ENCODE measurements at regions not wholly inside any gene's neighbourhood (a gene's known extent, or its start where the extent isn't known, plus 50 kb on each side); places are given as distances from the start of the nearest gene placed in this dataset.

GRCh38 chr18:71643822-71644221, 900.3 kb downstream of the CBLN2 start:
- ChIA-PET CTCF (no interaction called here), POLR2A (ENCODE audit: low non-redundant PET) (interaction anchor here (0.6 kb wide), 1 partner anchor 356 kb away, joined by 4 read pairs; no protein-coding TSS in a partner anchor)
- intact Hi-C loops (cut with micrococcal nuclease; ENCODE audit: unreplicated experiment) = no loop called here
- Histone ChIP-seq H3K9me3 (ENCODE audit: low read depth, low read length, poor library complexity, severe bottlenecking) (no peaks in the 10 kb centered on the region), H3K27me3 (replicated peaks; ENCODE audit: insufficient read depth, low read depth, low read length, poor library complexity) (no peaks in the 10 kb centered on the region), H3K36me3 (ENCODE audit: insufficient read depth, low read length, poor library complexity, severe bottlenecking) (no peaks in the 10 kb centered on the region), H3K4me1 (ENCODE audit: insufficient read depth, low read length, poor library complexity, severe bottlenecking) (no peaks in the 10 kb centered on the region), H3K27ac (ENCODE audit: low read depth, low read length, poor library complexity, severe bottlenecking) (no peak overlapping the region), H3K4me3 (ENCODE audit: low read depth, low read length, poor library complexity, severe bottlenecking) (no peak overlapping the region)
- BruUV-seq (replicated peaks) = no TSS peak
- DNase-seq (ENCODE audit: low spot score) = no peak
- TF ChIP-seq CTCF (conservative IDR thresholded peaks at IDR 0.05; ENCODE audit: low read depth, low read length) (no peak), EZH2 (IDR thresholded peaks at IDR 0.05; ENCODE audit: borderline replicate concordance, low read depth, low read length, poor library complexity, severe bottlenecking) (no peak)

GRCh38 chr18:71630696-71631095, 913.4 kb downstream of the CBLN2 start:
- H3K4me1 ChIP-seq (ENCODE audit: insufficient read depth, low read length, poor library complexity, severe bottlenecking) = no peaks in the 10 kb centered on the region
- TF ChIP-seq CTCF (conservative IDR thresholded peaks at IDR 0.05; ENCODE audit: low read depth, low read length) (no peak), EZH2 (IDR thresholded peaks at IDR 0.05; ENCODE audit: borderline replicate concordance, low read depth, low read length, poor library complexity, severe bottlenecking) (no peak)
- H3K27ac ChIP-seq (ENCODE audit: low read depth, low read length, poor library complexity, severe bottlenecking) = no peak overlapping the region
- BruUV-seq (replicated peaks) = no TSS peak
- intact Hi-C loops (cut with micrococcal nuclease; ENCODE audit: unreplicated experiment) = no loop called here
- H3K36me3 ChIP-seq (ENCODE audit: insufficient read depth, low read length, poor library complexity, severe bottlenecking) = no peaks in the 10 kb centered on the region
- ChIA-PET CTCF (no interaction called here), POLR2A (ENCODE audit: low non-redundant PET) (no interaction called here)
- no peak for DNase-seq (ENCODE audit: low spot score)
- H3K27me3 ChIP-seq (replicated peaks; ENCODE audit: insufficient read depth, low read depth, low read length, poor library complexity) = no peaks in the 10 kb centered on the region
- H3K4me3 ChIP-seq (ENCODE audit: low read depth, low read length, poor library complexity, severe bottlenecking) = no peak overlapping the region
- H3K9me3 ChIP-seq (ENCODE audit: low read depth, low read length, poor library complexity, severe bottlenecking) = no peaks in the 10 kb centered on the region

GRCh38 chr18:71625556-71626090, 918.5 kb downstream of the CBLN2 start:
- H3K27ac ChIP-seq (ENCODE audit: low read depth, low read length, poor library complexity, severe bottlenecking) = no peak overlapping the region
- no peaks in the 10 kb centered on the region for H3K4me1 ChIP-seq (ENCODE audit: insufficient read depth, low read length, poor library complexity, severe bottlenecking)
- intact Hi-C loops (cut with micrococcal nuclease; ENCODE audit: unreplicated experiment) = no loop called here
- H3K9me3 ChIP-seq (ENCODE audit: low read depth, low read length, poor library complexity, severe bottlenecking) = no peaks in the 10 kb centered on the region
- POLR2A ChIA-PET (ENCODE audit: low non-redundant PET) = no interaction called here
- no peak for DNase-seq (ENCODE audit: low spot score)
- CTCF ChIA-PET = no interaction called here
- TF ChIP-seq EZH2 (IDR thresholded peaks at IDR 0.05; ENCODE audit: borderline replicate concordance, low read depth, low read length, poor library complexity, severe bottlenecking) = no peak
- TF ChIP-seq CTCF (conservative IDR thresholded peaks at IDR 0.05; ENCODE audit: low read depth, low read length) = no peak
- no peak overlapping the region for H3K4me3 ChIP-seq (ENCODE audit: low read depth, low read length, poor library complexity, severe bottlenecking)
- BruUV-seq (replicated peaks) = no TSS peak
- H3K27me3 ChIP-seq (replicated peaks; ENCODE audit: insufficient read depth, low read depth, low read length, poor library complexity) = no peaks in the 10 kb centered on the region
- no peaks in the 10 kb centered on the region for H3K36me3 ChIP-seq (ENCODE audit: insufficient read depth, low read length, poor library complexity, severe bottlenecking)

Measured in A673 (cell line).